ENCODE measurements at regions not wholly inside any gene's neighbourhood (a gene's known extent, or its start where the extent isn't known, plus 50 kb on each side); places are given as distances from the start of the nearest gene placed in this dataset.

GRCh38 chr3:197356741-197357140, 58.3 kb upstream of the DLG1 start:
- TF ChIP-seq ZNF24 (tag by site-specific recombination; IDR thresholded peaks at IDR 0.05) (no peak), ZFP69B (tag by site-specific recombination; IDR thresholded peaks at IDR 0.05) (no peak), ZNF843 (tag by site-specific recombination; IDR thresholded peaks at IDR 0.05) (no peak), ZNF354C (tag by site-specific recombination; IDR thresholded peaks at IDR 0.05; ENCODE audit: borderline replicate concordance, low read depth) (no peak), TRIM28 (IDR thresholded peaks at IDR 0.05; ENCODE audit: borderline replicate concordance, low read length) (no peak), ZBTB8A (tag by site-specific recombination; IDR thresholded peaks at IDR 0.05) (no peak)
